BE2C (cell line): ENCODE measurements at regions not wholly inside any gene's neighbourhood (a gene's known extent, or its start where the extent isn't known, plus 50 kb on each side); places are given as distances from the start of the nearest gene placed in this dataset.

Experiments
- DNase-seq: peaks from one replicate; pipeline ENCODE4 v3.0.0-alpha.2; 2020
- H3K27me3 ChIP-seq: fragments of 250-450 bp; sonication (Bioruptor Pico); 2 replicates; pipeline ENCODE4 v1.5.1; 2020; ENCODE audit warnings: mild to moderate bottlenecking
- H3K36me3 ChIP-seq: fragments of 250-450 bp; sonication (Bioruptor Pico); 2 replicates; pipeline ENCODE4 v1.5.1; 2020; ENCODE audit warnings: mild to moderate bottlenecking
- H3K4me1 ChIP-seq: fragments of 250-450 bp; sonication (Bioruptor Pico); 2 replicates; pipeline ENCODE4 v1.5.1; 2020
- H3K4me3 ChIP-seq: 2 replicates; pipeline ENCODE4 v1.5.1; 2011; ENCODE audit warnings: low read depth, low read length
- H3K9me3 ChIP-seq: fragments of 250-450 bp; sonication (Bioruptor Pico); 2 replicates; pipeline ENCODE4 v1.5.1; 2020
- TF ChIP-seq, protein P1 (sequence below): IDR thresholded peaks from 2 replicates; pipeline ENCODE4 v1.5.1; 2012; ENCODE audit warnings: mild to moderate bottlenecking, low read depth, low read length

DNA sequence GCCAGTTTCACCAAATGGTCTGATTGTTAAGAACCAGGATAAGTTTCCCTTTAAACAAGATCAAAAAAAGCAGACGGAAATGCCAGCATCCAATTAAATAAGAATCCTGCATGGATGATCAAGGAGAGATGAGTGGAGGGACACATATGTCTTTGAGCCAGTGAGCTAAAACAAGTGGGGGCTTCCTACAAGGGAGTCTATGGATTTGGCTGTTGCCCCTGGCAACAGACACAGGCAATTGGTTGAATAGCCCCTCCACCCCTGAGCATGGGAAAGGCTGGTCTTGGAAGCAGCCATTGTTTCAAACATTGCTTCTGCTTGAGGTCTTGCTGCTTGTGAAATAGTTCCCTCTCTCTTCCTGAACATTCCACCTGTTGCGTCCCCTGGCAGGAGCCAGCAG, 374.7 kb upstream of the ERCC4 start:
- Histone ChIP-seq H3K4me1 (no peaks in the 10 kb centered on the region), H3K27me3 (no peaks in the 10 kb centered on the region), H3K9me3 (no peaks in the 10 kb centered on the region; the same call in 1 of the 2 replicates), H3K36me3 (no peaks in the 10 kb centered on the region), H3K4me3 (no peak overlapping the region)
- DNase-seq = no peak
- TF ChIP-seq, protein P1, sequence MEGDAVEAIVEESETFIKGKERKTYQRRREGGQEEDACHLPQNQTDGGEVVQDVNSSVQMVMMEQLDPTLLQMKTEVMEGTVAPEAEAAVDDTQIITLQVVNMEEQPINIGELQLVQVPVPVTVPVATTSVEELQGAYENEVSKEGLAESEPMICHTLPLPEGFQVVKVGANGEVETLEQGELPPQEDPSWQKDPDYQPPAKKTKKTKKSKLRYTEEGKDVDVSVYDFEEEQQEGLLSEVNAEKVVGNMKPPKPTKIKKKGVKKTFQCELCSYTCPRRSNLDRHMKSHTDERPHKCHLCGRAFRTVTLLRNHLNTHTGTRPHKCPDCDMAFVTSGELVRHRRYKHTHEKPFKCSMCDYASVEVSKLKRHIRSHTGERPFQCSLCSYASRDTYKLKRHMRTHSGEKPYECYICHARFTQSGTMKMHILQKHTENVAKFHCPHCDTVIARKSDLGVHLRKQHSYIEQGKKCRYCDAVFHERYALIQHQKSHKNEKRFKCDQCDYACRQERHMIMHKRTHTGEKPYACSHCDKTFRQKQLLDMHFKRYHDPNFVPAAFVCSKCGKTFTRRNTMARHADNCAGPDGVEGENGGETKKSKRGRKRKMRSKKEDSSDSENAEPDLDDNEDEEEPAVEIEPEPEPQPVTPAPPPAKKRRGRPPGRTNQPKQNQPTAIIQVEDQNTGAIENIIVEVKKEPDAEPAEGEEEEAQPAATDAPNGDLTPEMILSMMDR = no peak

DNA sequence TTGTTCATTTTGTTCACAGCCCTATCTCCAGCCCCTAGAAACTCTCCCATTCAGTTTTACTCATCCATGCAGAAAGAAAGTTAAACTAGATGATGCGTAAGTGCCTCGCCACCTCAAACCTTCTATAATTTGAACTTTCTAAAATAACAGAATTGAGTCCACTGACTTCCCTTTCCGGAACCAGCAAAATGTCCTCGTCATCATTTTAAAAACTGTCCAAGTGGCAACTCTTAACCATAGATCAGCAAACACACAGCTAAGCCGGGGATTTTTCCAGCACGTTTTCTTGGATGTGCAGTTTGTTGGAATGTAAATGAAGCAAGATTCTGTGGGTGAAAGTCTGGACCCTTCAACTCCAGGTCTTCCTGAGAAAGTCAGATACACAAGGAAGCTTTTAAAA, 369.7 kb upstream of the ERCC4 start:
- Histone ChIP-seq H3K9me3 (no peaks in the 10 kb centered on the region), H3K4me1 (no peaks in the 10 kb centered on the region), H3K27me3 (no peaks in the 10 kb centered on the region), H3K4me3 (no peak overlapping the region), H3K36me3 (no peaks in the 10 kb centered on the region)
- no peak for DNase-seq
- TF ChIP-seq, protein P1 = no peak

DNA sequence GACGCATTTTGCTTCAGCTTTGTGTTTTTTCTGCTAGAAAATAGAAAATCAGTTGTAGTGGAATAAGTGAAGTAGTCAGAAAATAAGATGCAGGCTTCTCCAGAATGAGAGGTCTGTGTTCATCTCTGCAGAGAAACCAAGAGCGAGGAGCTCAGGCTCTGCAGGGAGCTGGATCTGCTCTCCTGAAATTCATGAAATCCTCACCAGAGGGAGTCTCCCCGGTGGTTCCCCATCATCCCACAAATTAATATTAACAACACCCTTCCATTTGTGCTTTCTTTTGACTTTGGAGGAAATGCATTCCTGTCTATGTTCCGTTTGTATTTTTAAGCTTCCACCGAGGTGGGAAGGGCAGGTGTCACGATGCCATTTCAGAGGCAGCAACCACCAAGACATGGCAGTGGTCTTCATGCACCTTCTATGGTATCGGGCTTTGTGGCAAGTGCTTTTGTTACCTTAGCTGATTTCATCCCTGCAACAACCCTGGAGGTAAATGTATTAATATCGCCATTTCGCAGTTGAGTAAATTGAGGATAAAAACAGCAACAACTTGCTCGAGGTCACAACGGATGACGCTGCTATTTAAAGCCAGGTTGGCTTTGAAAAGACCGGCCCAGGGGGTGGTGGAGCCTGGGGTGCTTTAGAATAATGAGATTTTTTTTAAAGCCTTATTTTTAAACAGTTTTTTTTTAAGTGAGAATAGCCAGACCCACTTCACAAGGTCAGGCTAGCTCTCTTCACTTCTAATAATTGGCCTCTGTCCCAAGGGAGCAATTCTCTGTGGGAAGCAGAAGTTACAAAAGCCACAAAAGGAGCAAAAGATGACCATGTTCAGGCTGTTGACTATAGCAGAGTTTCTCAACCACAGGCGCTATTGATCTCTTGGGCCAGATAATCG, 367.6 kb upstream of the ERCC4 start:
- H3K9me3 ChIP-seq = no peaks in the 10 kb centered on the region
- TF ChIP-seq, protein P1 = no peak
- H3K4me3 ChIP-seq = no peak overlapping the region
- no peak for DNase-seq
- no peaks in the 10 kb centered on the region for H3K4me1 ChIP-seq
- no peaks in the 10 kb centered on the region for H3K27me3 ChIP-seq
- H3K36me3 ChIP-seq = no peaks in the 10 kb centered on the region

DNA sequence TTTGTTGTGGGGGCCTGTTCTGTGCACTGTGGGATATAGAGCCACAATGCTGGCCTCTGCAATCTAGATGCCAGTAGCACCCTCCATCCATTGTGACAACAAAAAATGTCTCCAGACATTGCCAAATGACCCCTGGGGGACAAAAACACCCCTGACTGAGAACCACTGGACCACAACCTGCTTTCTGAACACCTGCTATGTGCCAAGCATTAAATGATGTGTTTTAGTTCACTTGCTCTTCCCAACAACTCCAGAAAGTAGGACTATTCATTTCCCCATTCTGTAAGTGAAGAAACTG, 367.0 kb upstream of the ERCC4 start:
- Histone ChIP-seq H3K27me3 (no peaks in the 10 kb centered on the region), H3K9me3 (no peaks in the 10 kb centered on the region), H3K4me3 (no peak overlapping the region), H3K36me3 (no peaks in the 10 kb centered on the region), H3K4me1 (no peaks in the 10 kb centered on the region)
- DNase-seq = no peak
- TF ChIP-seq, protein P1 = no peak

DNA sequence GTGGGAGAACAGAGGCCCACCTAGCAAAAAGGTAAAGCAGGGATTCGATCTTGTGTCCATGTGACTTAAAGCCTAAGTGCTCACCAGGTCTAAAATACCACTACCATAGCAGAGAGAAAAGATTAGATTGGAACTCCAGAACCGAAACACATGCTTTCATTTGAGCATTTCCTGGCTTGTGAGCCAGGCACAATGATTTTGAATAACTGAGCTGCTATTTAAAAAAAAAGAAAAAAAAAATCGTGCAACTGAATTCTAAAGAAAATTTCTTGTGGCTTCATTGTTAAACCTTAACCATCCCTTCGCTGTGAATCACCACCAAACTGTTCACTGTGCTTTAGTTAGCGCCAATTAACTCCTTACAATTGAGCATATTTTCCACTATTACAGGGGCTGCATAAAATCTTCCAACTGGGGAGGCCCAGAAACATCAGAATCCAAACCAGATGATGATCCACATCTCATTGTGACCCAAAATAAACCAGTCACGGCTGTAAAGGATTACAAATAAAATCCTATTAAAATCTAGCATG, 366.4 kb upstream of the ERCC4 start:
- no peaks in the 10 kb centered on the region for H3K36me3 ChIP-seq
- DNase-seq = no peak
- H3K9me3 ChIP-seq = no peaks in the 10 kb centered on the region
- TF ChIP-seq, protein P1 = no peak
- H3K4me3 ChIP-seq = no peak overlapping the region
- H3K4me1 ChIP-seq = no peaks in the 10 kb centered on the region
- no peaks in the 10 kb centered on the region for H3K27me3 ChIP-seq

DNA sequence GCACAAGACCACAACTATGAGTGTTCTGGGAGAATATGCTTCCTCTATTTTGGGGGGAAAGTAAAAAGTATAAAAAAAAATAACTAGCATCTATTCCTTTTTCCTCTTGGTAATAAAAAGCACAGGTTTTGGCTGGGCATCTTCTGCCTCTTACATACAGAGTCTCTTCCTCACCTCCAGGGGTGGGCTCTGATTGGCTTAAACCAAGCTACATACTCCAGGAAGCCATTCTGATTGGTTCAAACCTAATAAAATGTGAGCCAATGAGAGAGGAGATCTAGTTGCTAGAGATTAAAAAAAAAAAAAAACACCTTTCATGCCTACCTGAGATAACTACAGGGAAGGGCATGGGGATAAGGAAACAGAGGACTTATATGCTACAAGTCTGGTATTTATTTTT, 365.9 kb upstream of the ERCC4 start:
- H3K4me3 ChIP-seq = no peak overlapping the region
- TF ChIP-seq, protein P1 = no peak
- no peaks in the 10 kb centered on the region for H3K27me3 ChIP-seq
- no peaks in the 10 kb centered on the region for H3K9me3 ChIP-seq
- DNase-seq = no peak
- H3K36me3 ChIP-seq = no peaks in the 10 kb centered on the region
- no peaks in the 10 kb centered on the region for H3K4me1 ChIP-seq
